ENCODE measurements at regions not wholly inside any gene's neighbourhood (a gene's known extent, or its start where the extent isn't known, plus 50 kb on each side); places are given as distances from the start of the nearest gene placed in this dataset.

- Histone ChIP-seq H3K9me3 (ENCODE audit: low read depth) (no peaks in the 10 kb centered on the region), H3K4me3 (no peak overlapping the region), H3K27me3 (no peaks in the 10 kb centered on the region), H3K4me1 (ENCODE audit: low read depth) (no peaks in the 10 kb centered on the region), H3K27ac (no peak overlapping the region), H3K36me3 (no peaks in the 10 kb centered on the region)
- no peak for TF ChIP-seq CTCF (IDR thresholded peaks at IDR 0.05; ENCODE audit: low read depth, low read length)
- no peak for DNase-seq (ENCODE audit: low read depth in 1 of 2, low spot score in 1 of 2)
Measured at GRCh38 chr2:58655152-58655551, 414.0 kb upstream of the FANCL start.

- no peak overlapping the region for H3K27ac ChIP-seq
- no peaks in the 10 kb centered on the region for H3K27me3 ChIP-seq
- no peak for DNase-seq (ENCODE audit: low read depth in 1 of 2, low spot score in 1 of 2)
- H3K9me3 ChIP-seq (ENCODE audit: low read depth) = no peaks in the 10 kb centered on the region
- H3K4me3 ChIP-seq = no peak overlapping the region
- H3K4me1 ChIP-seq (ENCODE audit: low read depth) = no peaks in the 10 kb centered on the region
- no peaks in the 10 kb centered on the region for H3K36me3 ChIP-seq
- no peak for TF ChIP-seq CTCF (IDR thresholded peaks at IDR 0.05; ENCODE audit: low read depth, low read length)
Measured at GRCh38 chr2:58651930-58652329, 410.8 kb upstream of the FANCL start.

GRCh38 chr2:58650781-58651180 is 409.7 kb upstream of the FANCL start:
- H3K27ac ChIP-seq = no peak overlapping the region
- no peaks in the 10 kb centered on the region for H3K27me3 ChIP-seq
- no peak for TF ChIP-seq CTCF (IDR thresholded peaks at IDR 0.05; ENCODE audit: low read depth, low read length)
- no peaks in the 10 kb centered on the region for H3K4me1 ChIP-seq (ENCODE audit: low read depth)
- H3K36me3 ChIP-seq = no peaks in the 10 kb centered on the region
- no peak overlapping the region for H3K4me3 ChIP-seq
- H3K9me3 ChIP-seq (ENCODE audit: low read depth) = no peaks in the 10 kb centered on the region
- DNase-seq (ENCODE audit: low read depth in 1 of 2, low spot score in 1 of 2) = no peak

- DNase-seq (ENCODE audit: low read depth in 1 of 2, low spot score in 1 of 2) = no peak
- Histone ChIP-seq H3K36me3 (no peaks in the 10 kb centered on the region), H3K9me3 (ENCODE audit: low read depth) (no peaks in the 10 kb centered on the region), H3K4me1 (ENCODE audit: low read depth) (no peaks in the 10 kb centered on the region), H3K27ac (no peak overlapping the region), H3K4me3 (no peak overlapping the region), H3K27me3 (no peaks in the 10 kb centered on the region)
- no peak for TF ChIP-seq CTCF (IDR thresholded peaks at IDR 0.05; ENCODE audit: low read depth, low read length)
Measured at GRCh38 chr2:58649756-58650155, 408.6 kb upstream of the FANCL start.

- no peak for DNase-seq (ENCODE audit: low read depth in 1 of 2, low spot score in 1 of 2)
- Histone ChIP-seq H3K4me1 (ENCODE audit: low read depth) (no peaks in the 10 kb centered on the region), H3K27me3 (no peaks in the 10 kb centered on the region), H3K27ac (no peak overlapping the region), H3K4me3 (no peak overlapping the region), H3K36me3 (no peaks in the 10 kb centered on the region), H3K9me3 (ENCODE audit: low read depth) (no peaks in the 10 kb centered on the region)
- no peak for TF ChIP-seq CTCF (IDR thresholded peaks at IDR 0.05; ENCODE audit: low read depth, low read length)
Measured at GRCh38 chr2:58645017-58645416, 403.9 kb upstream of the FANCL start.

GRCh38 chr2:58644451-58644850 is 403.3 kb upstream of the FANCL start:
- Histone ChIP-seq H3K27me3 (no peaks in the 10 kb centered on the region), H3K27ac (no peak overlapping the region), H3K9me3 (ENCODE audit: low read depth) (no peaks in the 10 kb centered on the region), H3K4me3 (no peak overlapping the region), H3K4me1 (ENCODE audit: low read depth) (no peaks in the 10 kb centered on the region), H3K36me3 (no peaks in the 10 kb centered on the region)
- DNase-seq (ENCODE audit: low read depth in 1 of 2, low spot score in 1 of 2) = no peak
- TF ChIP-seq CTCF (IDR thresholded peaks at IDR 0.05; ENCODE audit: low read depth, low read length) = no peak
